T-cell (primary cell): ENCODE measurements at regions not wholly inside any gene's neighbourhood (a gene's known extent, or its start where the extent isn't known, plus 50 kb on each side); places are given as distances from the start of the nearest gene placed in this dataset.

Source experiments
- ATAC-seq, 4 experiments: fragments of 200-7000 bp in 3 of 4; fragments of 150-1000 bp in 1 of 4; cut with Tn5 transposase; replicated peaks in 1 of 4; 1 replicate in 3 of 4; 2 replicates in 1 of 4; pipeline ENCODE4 v1.10.0; 2021; ENCODE audit warnings: moderate library complexity in 3 of 4, mild to moderate bottlenecking in 2 of 4, moderate number of reproducible peaks in 1 of 4
- CTCF ChIA-PET, 2 donors: fragments of 300-600 bp; sonication (Branson Sonifier 250); formaldehyde crosslinking; loops; one replicate each; lab custom pipeline; 2022; ENCODE audit warnings: antibody characterized with exemption in 2 of 2; lab: Charles Lee
- POLR2A ChIA-PET, 2 donors: fragments of 300-600 bp; sonication (Branson Sonifier 250); formaldehyde crosslinking; loops; one replicate each; lab custom pipeline; 2022; ENCODE audit warnings: antibody characterized with exemption in 2 of 2; lab: Charles Lee
- DNase-seq, 35 experiments: peaks; one replicate each; pipeline versions ENCODE4 v3.0.0 to v3.0.0-alpha.2; 2013 to 2023
- H3K27ac ChIP-seq: one replicate; pipeline ENCODE4 v1.5.1; 2013; ENCODE audit warnings: low read length
- H3K27me3 ChIP-seq, 2 experiments: replicated peaks in 1 of 2; 1 replicate in 1 of 2; 2 replicates in 1 of 2; pipeline versions ENCODE4 v1.6.1 to v1.7.0; 2013; ENCODE audit warnings: low read length in 1 of 2, mixed read lengths in 1 of 2; ENCODE audit not compliant: control insufficient read depth in 2 of 2, insufficient read depth in 2 of 2; ENCODE audit errors: extremely low read depth in 1 of 2
- H3K36me3 ChIP-seq, 2 donors: 1 replicate in 1 of 2; 2 replicates in 1 of 2; pipeline versions ENCODE4 v1.6.1 to v1.7.0; 2013; ENCODE audit warnings: low read length in 1 of 2; ENCODE audit not compliant: control insufficient read depth in 2 of 2, insufficient read depth in 1 of 2; ENCODE audit errors: extremely low read depth in 1 of 2
- H3K4me1 ChIP-seq, 2 experiments: 1 replicate in 1 of 2; 2 replicates in 1 of 2; pipeline versions ENCODE4 v1.6.1 to v1.7.0; 2013; ENCODE audit warnings: low read length in 2 of 2, mixed read lengths in 1 of 2; ENCODE audit not compliant: insufficient read depth in 2 of 2, control insufficient read depth in 1 of 2; ENCODE audit errors: extremely low read depth in 1 of 2
- H3K4me3 ChIP-seq, 2 donors: 1 replicate in 1 of 2; 2 replicates in 1 of 2; pipeline versions ENCODE4 v1.5.1 to v1.7.0; 2013; ENCODE audit warnings: mild to moderate bottlenecking in 2 of 2, low read length in 1 of 2, moderate library complexity in 1 of 2; ENCODE audit not compliant: control insufficient read depth in 1 of 2; ENCODE audit errors: extremely low read depth in 1 of 2
- H3K9me3 ChIP-seq: 2 replicates; pipeline ENCODE4 v1.7.0; 2013
- H3K27ac Mint-ChIP-seq, 2 donors: one replicate each; pipeline ENCODE4 v1.8.0; 2020 to 2021; ENCODE audit warnings: mild to moderate bottlenecking in 2 of 2, mixed read lengths in 2 of 2
- H3K27me3 Mint-ChIP-seq, 2 donors: one replicate each; pipeline ENCODE4 v1.8.0; 2021 to 2022; ENCODE audit warnings: mixed read lengths in 2 of 2
- H3K36me3 Mint-ChIP-seq: one replicate; pipeline ENCODE4 v1.8.0; 2021; ENCODE audit warnings: mixed read lengths
- H3K4me1 Mint-ChIP-seq, 3 donors: one replicate each; pipeline ENCODE4 v1.8.0; 2020 to 2022; ENCODE audit warnings: mixed read lengths in 3 of 3, mild to moderate bottlenecking in 1 of 3
- H3K4me3 Mint-ChIP-seq, 3 donors: one replicate each; pipeline ENCODE4 v1.8.0; 2020 to 2022; ENCODE audit warnings: mild to moderate bottlenecking in 3 of 3, mixed read lengths in 3 of 3, moderate library complexity in 3 of 3
- H3K9me3 Mint-ChIP-seq, 3 donors: one replicate each; pipeline ENCODE4 v1.8.0; 2020 to 2022; ENCODE audit warnings: mixed read lengths in 3 of 3
- WGBS: methylation state at CpG from one replicate; pipeline ENCODE4 v1.1.5; 2013; ENCODE audit warnings: missing lambda C conversion rate; ENCODE audit not compliant: insufficient coverage; 5-methylcytosine and 5-hydroxymethylcytosine counted together

- WGBS: 0% methylated on average over 1 of the region's 3 CpGs
- Histone ChIP-seq H3K27ac (no peak overlapping the region), H3K4me1 (no peaks in the 10 kb centered on the region), H3K27me3 (no peaks in the 10 kb centered on the region), H3K4me3 (no peak overlapping the region), H3K9me3 (no peaks in the 10 kb centered on the region), H3K36me3 (no peaks in the 10 kb centered on the region)
- H3K27ac Mint-ChIP-seq: no peak overlapping the region
- POLR2A ChIA-PET: no interaction called here
- ATAC-seq: no peak
- H3K4me1 Mint-ChIP-seq: no peaks in the 10 kb centered on the region
- CTCF ChIA-PET: no interaction called here
- H3K9me3 Mint-ChIP-seq: peaks cover 11 to 19% (median 16%) of the 10 kb centered on the region in 3 donors
- no peaks in the 10 kb centered on the region for H3K27me3 Mint-ChIP-seq
- H3K36me3 Mint-ChIP-seq: no peaks in the 10 kb centered on the region
- H3K4me3 Mint-ChIP-seq: no peak overlapping the region
- DNase-seq: no peak
Measured at GRCh38 chr6:91781946-91782345, 1195.1 kb upstream of the MAP3K7 start.

- H3K36me3 ChIP-seq: no peaks in the 10 kb centered on the region
- H3K27me3 ChIP-seq: no peaks in the 10 kb centered on the region
- CTCF ChIA-PET: no interaction called here
- H3K36me3 Mint-ChIP-seq: no peaks in the 10 kb centered on the region
- H3K27ac ChIP-seq: no peak overlapping the region
- H3K4me3 Mint-ChIP-seq: no peak overlapping the region
- POLR2A ChIA-PET: no interaction called here
- H3K27me3 Mint-ChIP-seq: no peaks in the 10 kb centered on the region
- H3K9me3 Mint-ChIP-seq: peaks cover 12 to 22% (median 17%) of the 10 kb centered on the region in 3 donors
- H3K9me3 ChIP-seq: no peaks in the 10 kb centered on the region
- DNase-seq (no peak), ATAC-seq (no peak)
- no CpG with 5 or more reads among the region's 2 CpGs for WGBS
- H3K27ac Mint-ChIP-seq: no peak overlapping the region
- H3K4me3 ChIP-seq: no peak overlapping the region
- no peaks in the 10 kb centered on the region for H3K4me1 ChIP-seq
- H3K4me1 Mint-ChIP-seq: no peaks in the 10 kb centered on the region
Measured at GRCh38 chr6:91780270-91780669, 1193.4 kb upstream of the MAP3K7 start.

GRCh38 chr6:91761621-91762020, 1174.7 kb upstream of the MAP3K7 start:
- Mint-ChIP-seq H3K4me1 (no peaks in the 10 kb centered on the region), H3K36me3 (no peaks in the 10 kb centered on the region), H3K27ac (no peak overlapping the region), H3K4me3 (no peak overlapping the region), H3K27me3 (no peaks in the 10 kb centered on the region), H3K9me3 (peaks cover 4 to 12% (median 10%) of the 10 kb centered on the region in 3 donors)
- ATAC-seq (no peak), DNase-seq (no peak)
- H3K4me3 ChIP-seq: no peak overlapping the region
- H3K27ac ChIP-seq: no peak overlapping the region
- ChIA-PET POLR2A (no interaction called here), CTCF (no interaction called here)
- H3K9me3 ChIP-seq: no peaks in the 10 kb centered on the region
- WGBS: no CpG with 5 or more reads among the region's 1 CpG
- H3K4me1 ChIP-seq: no peaks in the 10 kb centered on the region
- no peaks in the 10 kb centered on the region for H3K36me3 ChIP-seq
- H3K27me3 ChIP-seq: no peaks in the 10 kb centered on the region

GRCh38 chr6:91754691-91755090, 1167.8 kb upstream of the MAP3K7 start:
- Mint-ChIP-seq H3K9me3 (peaks cover 4 to 10% (median 4%) of the 10 kb centered on the region in 3 donors), H3K27ac (no peak overlapping the region), H3K36me3 (no peaks in the 10 kb centered on the region), H3K27me3 (no peaks in the 10 kb centered on the region), H3K4me1 (no peaks in the 10 kb centered on the region), H3K4me3 (no peak overlapping the region)
- no CpG with 5 or more reads among the region's 1 CpG for WGBS
- Histone ChIP-seq H3K4me3 (no peak overlapping the region), H3K4me1 (no peaks in the 10 kb centered on the region), H3K27ac (no peak overlapping the region), H3K9me3 (no peaks in the 10 kb centered on the region), H3K36me3 (no peaks in the 10 kb centered on the region), H3K27me3 (no peaks in the 10 kb centered on the region)
- POLR2A ChIA-PET: no interaction called here
- no peak for ATAC-seq
- DNase-seq: no peak
- CTCF ChIA-PET: no interaction called here

- no peak overlapping the region for H3K27ac Mint-ChIP-seq
- ATAC-seq: no peak
Measured at GRCh38 chr6:91751526-91751925, 1164.7 kb upstream of the MAP3K7 start.

GRCh38 chr6:91744566-91744965, 1157.7 kb upstream of the MAP3K7 start:
- H3K36me3 Mint-ChIP-seq: no peaks in the 10 kb centered on the region
- Histone ChIP-seq H3K4me3 (no peak overlapping the region), H3K36me3 (no peaks in the 10 kb centered on the region), H3K9me3 (no peaks in the 10 kb centered on the region), H3K27me3 (no peaks in the 10 kb centered on the region), H3K27ac (no peak overlapping the region), H3K4me1 (no peaks in the 10 kb centered on the region)
- no peaks in the 10 kb centered on the region for H3K4me1 Mint-ChIP-seq
- H3K27ac Mint-ChIP-seq: no peak overlapping the region
- ChIA-PET CTCF (no interaction called here), POLR2A (no interaction called here)
- peaks cover 0 to 4% (median 0%) of the 10 kb centered on the region in 3 donors for H3K9me3 Mint-ChIP-seq
- no peaks in the 10 kb centered on the region for H3K27me3 Mint-ChIP-seq
- no peak overlapping the region for H3K4me3 Mint-ChIP-seq
- DNase-seq (no peak), ATAC-seq (no peak)
- 80% methylated on average over 1 of the region's 3 CpGs for WGBS

More at GRCh38 chr6:91751526-91751925, 1164.7 kb upstream of the MAP3K7 start:
- Mint-ChIP-seq H3K36me3 (no peaks in the 10 kb centered on the region), H3K4me1 (no peaks in the 10 kb centered on the region), H3K27me3 (no peaks in the 10 kb centered on the region), H3K9me3 (peaks cover 4 to 6% (median 4%) of the 10 kb centered on the region in 3 donors), H3K4me3 (no peak overlapping the region)
- ChIA-PET POLR2A (no interaction called here), CTCF (no interaction called here)
- Histone ChIP-seq H3K27me3 (no peaks in the 10 kb centered on the region), H3K36me3 (no peaks in the 10 kb centered on the region), H3K4me1 (no peaks in the 10 kb centered on the region), H3K27ac (no peak overlapping the region), H3K4me3 (no peak overlapping the region), H3K9me3 (no peaks in the 10 kb centered on the region)
- DNase-seq: no peak
- no CpG with 5 or more reads among the region's 6 CpGs for WGBS

- no peaks in the 10 kb centered on the region for H3K4me1 Mint-ChIP-seq
- DNase-seq (no peak), ATAC-seq (no peak)
- H3K27ac Mint-ChIP-seq: no peak overlapping the region
- no peak overlapping the region for H3K4me3 Mint-ChIP-seq
- H3K27ac ChIP-seq: no peak overlapping the region
- H3K9me3 Mint-ChIP-seq: peaks cover 0 to 4% (median 0%) of the 10 kb centered on the region in 3 donors
- POLR2A ChIA-PET: no interaction called here
- H3K4me1 ChIP-seq: no peaks in the 10 kb centered on the region
- H3K4me3 ChIP-seq: no peak overlapping the region
- 80% methylated on average over 1 of the region's 2 CpGs for WGBS
- CTCF ChIA-PET: no interaction called here
- H3K9me3 ChIP-seq: no peaks in the 10 kb centered on the region
- H3K36me3 ChIP-seq: no peaks in the 10 kb centered on the region
- no peaks in the 10 kb centered on the region for H3K36me3 Mint-ChIP-seq
- no peaks in the 10 kb centered on the region for H3K27me3 Mint-ChIP-seq
- H3K27me3 ChIP-seq: no peaks in the 10 kb centered on the region
Measured at GRCh38 chr6:91743756-91744155, 1156.9 kb upstream of the MAP3K7 start.
